ENCODE measurements at regions not wholly inside any gene's neighbourhood (a gene's known extent, or its start where the extent isn't known, plus 50 kb on each side); places are given as distances from the start of the nearest gene placed in this dataset.

DNA sequence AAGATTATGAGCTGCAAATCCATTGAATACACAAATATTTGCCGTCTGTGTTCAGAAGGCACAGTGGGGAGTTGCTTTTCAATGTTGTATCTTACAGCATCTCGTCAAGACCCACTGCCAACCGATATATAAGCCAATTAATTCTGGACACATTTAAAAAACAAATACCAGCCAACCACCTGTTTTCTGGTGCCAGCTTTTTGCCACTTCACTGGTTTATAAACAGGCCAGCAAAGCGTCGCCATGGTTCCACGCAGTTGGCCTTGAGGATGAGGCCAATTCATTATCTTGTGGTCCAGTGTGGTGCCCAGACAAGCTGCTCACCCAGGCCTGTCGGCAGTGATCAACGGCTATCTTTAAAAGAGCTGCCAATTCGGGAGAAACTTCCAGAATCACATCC, 321.0 kb downstream of the TCERG1L start:
- H3F3A ChIP-seq (ENCODE audit: low read length, unreplicated experiment): no peaks in the 10 kb centered on the region
- TF ChIP-seq EZH2 (IDR thresholded peaks at IDR 0.05; ENCODE audit: low read length, unreplicated experiment) (no peak), EZH2phosphoT487 (IDR thresholded peaks at IDR 0.05; ENCODE audit: borderline replicate concordance, low read length) (no peak)
- TF ChIP-seq, protein P1, sequence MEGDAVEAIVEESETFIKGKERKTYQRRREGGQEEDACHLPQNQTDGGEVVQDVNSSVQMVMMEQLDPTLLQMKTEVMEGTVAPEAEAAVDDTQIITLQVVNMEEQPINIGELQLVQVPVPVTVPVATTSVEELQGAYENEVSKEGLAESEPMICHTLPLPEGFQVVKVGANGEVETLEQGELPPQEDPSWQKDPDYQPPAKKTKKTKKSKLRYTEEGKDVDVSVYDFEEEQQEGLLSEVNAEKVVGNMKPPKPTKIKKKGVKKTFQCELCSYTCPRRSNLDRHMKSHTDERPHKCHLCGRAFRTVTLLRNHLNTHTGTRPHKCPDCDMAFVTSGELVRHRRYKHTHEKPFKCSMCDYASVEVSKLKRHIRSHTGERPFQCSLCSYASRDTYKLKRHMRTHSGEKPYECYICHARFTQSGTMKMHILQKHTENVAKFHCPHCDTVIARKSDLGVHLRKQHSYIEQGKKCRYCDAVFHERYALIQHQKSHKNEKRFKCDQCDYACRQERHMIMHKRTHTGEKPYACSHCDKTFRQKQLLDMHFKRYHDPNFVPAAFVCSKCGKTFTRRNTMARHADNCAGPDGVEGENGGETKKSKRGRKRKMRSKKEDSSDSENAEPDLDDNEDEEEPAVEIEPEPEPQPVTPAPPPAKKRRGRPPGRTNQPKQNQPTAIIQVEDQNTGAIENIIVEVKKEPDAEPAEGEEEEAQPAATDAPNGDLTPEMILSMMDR (conservative IDR thresholded peaks at IDR 0.05; ENCODE audit: low read depth, low read length): no peak
- H3K27ac ChIP-seq (ENCODE audit: low read length): no peak overlapping the region
- no peaks in the 10 kb centered on the region for H4K20me1 ChIP-seq (ENCODE audit: low read length)
- BruUV-seq (replicated peaks): no TSS peak
- no peak overlapping the region for H3K4me3 ChIP-seq (ENCODE audit: low read length)
- no peaks in the 10 kb centered on the region for H3K9me3 ChIP-seq (ENCODE audit: low read length)
- intact Hi-C loops (cut with micrococcal nuclease): no loop called here
- ChIA-PET POLR2A (ENCODE audit: unreplicated experiment) (no interaction called here), CTCF (no interaction called here)
- no peaks in the 10 kb centered on the region for H3K79me2 ChIP-seq (ENCODE audit: low read length)
- no peaks in the 10 kb centered on the region for H3K27me3 ChIP-seq (ENCODE audit: low read length)
- no peaks in the 10 kb centered on the region for H3K4me1 ChIP-seq (ENCODE audit: insufficient read depth, low read length)
- no peak for DNase-seq
- no peak for ATAC-seq
- no peak overlapping the region for H3K4me2 ChIP-seq (ENCODE audit: low read length)
- H3K9me2 ChIP-seq (replicated peaks; ENCODE audit: low read length): no peaks in the 10 kb centered on the region
- no peak overlapping the region for H2AFZ ChIP-seq (ENCODE audit: low read length)
- H3K36me3 ChIP-seq (ENCODE audit: low read depth, low read length): no peaks in the 10 kb centered on the region
- no peak overlapping the region for H3K9ac ChIP-seq (ENCODE audit: low read length)

DNA sequence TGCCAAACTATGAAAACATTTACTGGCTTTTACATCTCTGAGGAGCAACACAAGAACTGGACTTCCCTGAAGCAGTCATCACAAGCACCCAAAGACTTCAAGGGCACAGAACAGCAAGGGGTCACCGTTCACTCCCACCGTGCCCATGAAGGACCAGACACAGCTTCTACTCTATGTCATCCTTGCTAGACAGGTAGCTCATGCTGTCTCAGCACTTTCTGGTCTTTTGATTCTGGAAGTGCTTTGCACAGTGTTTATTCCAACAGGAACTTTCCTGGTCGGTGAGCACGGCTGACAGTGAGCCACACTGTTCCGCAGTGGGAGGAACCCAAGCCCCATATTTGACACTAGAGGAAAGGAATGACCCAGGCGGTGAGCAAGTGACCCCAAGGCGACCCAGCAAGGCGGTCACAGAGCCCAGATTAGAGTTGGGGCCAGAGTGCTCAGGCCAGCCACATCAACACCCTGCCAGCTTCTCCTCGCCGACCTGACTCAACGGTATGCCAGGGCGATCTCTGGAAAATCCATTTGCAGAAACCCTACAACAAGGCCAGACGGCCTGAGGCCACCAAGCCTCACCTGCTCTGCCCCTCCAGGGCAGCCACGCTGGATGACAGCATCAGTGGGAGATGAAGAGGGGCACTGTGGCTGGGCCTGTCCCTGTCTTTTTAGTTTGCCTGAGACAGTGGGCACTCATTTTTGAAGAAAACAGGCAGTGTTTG, 318.6 kb downstream of the TCERG1L start:
- TF ChIP-seq, protein P1 (conservative IDR thresholded peaks at IDR 0.05; ENCODE audit: low read depth, low read length): no peak
- no peak for TF ChIP-seq EZH2 (IDR thresholded peaks at IDR 0.05; ENCODE audit: low read length, unreplicated experiment)
- no peak for TF ChIP-seq EZH2phosphoT487 (IDR thresholded peaks at IDR 0.05; ENCODE audit: borderline replicate concordance, low read length)
- ChIA-PET CTCF (no interaction called here), POLR2A (ENCODE audit: unreplicated experiment) (no interaction called here)
- Histone ChIP-seq H3K27me3 (ENCODE audit: low read length) (no peaks in the 10 kb centered on the region), H2AFZ (ENCODE audit: low read length) (no peak overlapping the region), H3K27ac (ENCODE audit: low read length) (no peak overlapping the region), H3K4me3 (ENCODE audit: low read length) (no peak overlapping the region), H4K20me1 (ENCODE audit: low read length) (no peaks in the 10 kb centered on the region), H3K9ac (ENCODE audit: low read length) (no peak overlapping the region), H3K9me3 (ENCODE audit: low read length) (no peaks in the 10 kb centered on the region), H3K9me2 (replicated peaks; ENCODE audit: low read length) (no peaks in the 10 kb centered on the region), H3K4me2 (ENCODE audit: low read length) (no peak overlapping the region), H3K36me3 (ENCODE audit: low read depth, low read length) (no peaks in the 10 kb centered on the region), H3K79me2 (ENCODE audit: low read length) (no peaks in the 10 kb centered on the region), H3F3A (ENCODE audit: low read length, unreplicated experiment) (no peaks in the 10 kb centered on the region), H3K4me1 (ENCODE audit: insufficient read depth, low read length) (no peaks in the 10 kb centered on the region)
- ATAC-seq: no peak
- DNase-seq: no peak
- BruUV-seq (replicated peaks): no TSS peak
- intact Hi-C loops (cut with micrococcal nuclease): no loop called here

DNA sequence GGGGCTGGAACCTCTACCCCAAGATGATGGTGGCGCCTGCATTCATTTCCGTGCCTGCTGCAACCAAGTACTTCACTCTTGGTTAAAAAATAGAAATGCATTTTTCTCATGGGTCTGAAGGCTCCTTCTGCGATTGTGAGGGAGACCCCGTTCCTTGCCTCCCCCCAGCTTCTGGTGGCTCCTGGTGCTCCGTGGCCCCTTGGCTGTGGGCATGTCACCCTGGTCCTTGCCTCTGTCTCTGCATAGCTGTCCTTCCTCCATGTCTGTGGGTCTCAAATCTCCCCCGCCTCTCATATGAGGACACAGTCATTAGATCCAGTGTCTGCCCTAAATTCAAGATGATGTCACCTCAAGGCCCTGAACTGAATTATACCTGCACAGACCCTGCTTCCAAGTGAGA, 317.9 kb downstream of the TCERG1L start:
- CTCF ChIA-PET: no interaction called here
- no peaks in the 10 kb centered on the region for H3K36me3 ChIP-seq (ENCODE audit: low read depth, low read length)
- H3K27me3 ChIP-seq (ENCODE audit: low read length): no peaks in the 10 kb centered on the region
- ATAC-seq: no peak
- H3K4me1 ChIP-seq (ENCODE audit: insufficient read depth, low read length): no peaks in the 10 kb centered on the region
- H3K9ac ChIP-seq (ENCODE audit: low read length): no peak overlapping the region
- POLR2A ChIA-PET (ENCODE audit: unreplicated experiment): no interaction called here
- H4K20me1 ChIP-seq (ENCODE audit: low read length): no peaks in the 10 kb centered on the region
- no peaks in the 10 kb centered on the region for H3F3A ChIP-seq (ENCODE audit: low read length, unreplicated experiment)
- H2AFZ ChIP-seq (ENCODE audit: low read length): no peak overlapping the region
- TF ChIP-seq EZH2 (IDR thresholded peaks at IDR 0.05; ENCODE audit: low read length, unreplicated experiment) (no peak), EZH2phosphoT487 (IDR thresholded peaks at IDR 0.05; ENCODE audit: borderline replicate concordance, low read length) (no peak)
- TF ChIP-seq, protein P1 (conservative IDR thresholded peaks at IDR 0.05; ENCODE audit: low read depth, low read length): no peak
- H3K4me3 ChIP-seq (ENCODE audit: low read length): no peak overlapping the region
- no peak overlapping the region for H3K27ac ChIP-seq (ENCODE audit: low read length)
- no peaks in the 10 kb centered on the region for H3K9me3 ChIP-seq (ENCODE audit: low read length)
- no TSS peak for BruUV-seq (replicated peaks)
- intact Hi-C loops (cut with micrococcal nuclease): no loop called here
- no peak overlapping the region for H3K4me2 ChIP-seq (ENCODE audit: low read length)
- DNase-seq: no peak
- no peaks in the 10 kb centered on the region for H3K9me2 ChIP-seq (replicated peaks; ENCODE audit: low read length)
- no peaks in the 10 kb centered on the region for H3K79me2 ChIP-seq (ENCODE audit: low read length)
